ENCODE measurements at regions not wholly inside any gene's neighbourhood (a gene's known extent, or its start where the extent isn't known, plus 50 kb on each side); places are given as distances from the start of the nearest gene placed in this dataset.
"Not testable (repeated sequence)": the region's sequence is repeated elsewhere in the genome, so short reads cannot be mapped to it uniquely, and the experiment has no call there.

- TF ChIP-seq POLR2A (IDR thresholded peaks at IDR 0.05; ENCODE audit: control extremely low read depth in 1 of 2, low read depth in 2 of 2, low read length in 2 of 2); GTF2F1 (IDR thresholded peaks at IDR 0.05; ENCODE audit: borderline replicate concordance, low read depth, low read length); EZH2 (IDR thresholded peaks at IDR 0.05; ENCODE audit: low read depth, low read length, severe bottlenecking); CTCF (IDR thresholded peaks at IDR 0.05; ENCODE audit: control extremely low read depth in 1 of 3, insufficient read depth in 1 of 3, low read depth in 1 of 3, low read length in 3 of 3); JUN (IDR thresholded peaks at IDR 0.05; ENCODE audit: low read depth, low read length); USF2 (IDR thresholded peaks at IDR 0.05; ENCODE audit: low read length); CEBPB (IDR thresholded peaks at IDR 0.05; ENCODE audit: low read depth, low read length); TEAD4 (IDR thresholded peaks at IDR 0.05; ENCODE audit: low read depth, low read length); ATF2 (IDR thresholded peaks at IDR 0.05; ENCODE audit: low read length): not testable (repeated sequence)
These were observed 629.3 kb downstream of the PRIM2 start for GRCh38 chr6:57946769-57947091.
